COLO668 (cell line): ENCODE measurements at regions not wholly inside any gene's neighbourhood (a gene's known extent, or its start where the extent isn't known, plus 50 kb on each side); places are given as distances from the start of the nearest gene placed in this dataset.
"Not testable (repeated sequence)": the region's sequence is repeated elsewhere in the genome, so short reads cannot be mapped to it uniquely, and the experiment has no call there.

Experiments used
- DNase-seq: peaks from one replicate; lab custom pipeline; 2025; ENCODE audit not compliant: unreplicated experiment; lab: John Stamatoyannopoulos, UW

DNA sequence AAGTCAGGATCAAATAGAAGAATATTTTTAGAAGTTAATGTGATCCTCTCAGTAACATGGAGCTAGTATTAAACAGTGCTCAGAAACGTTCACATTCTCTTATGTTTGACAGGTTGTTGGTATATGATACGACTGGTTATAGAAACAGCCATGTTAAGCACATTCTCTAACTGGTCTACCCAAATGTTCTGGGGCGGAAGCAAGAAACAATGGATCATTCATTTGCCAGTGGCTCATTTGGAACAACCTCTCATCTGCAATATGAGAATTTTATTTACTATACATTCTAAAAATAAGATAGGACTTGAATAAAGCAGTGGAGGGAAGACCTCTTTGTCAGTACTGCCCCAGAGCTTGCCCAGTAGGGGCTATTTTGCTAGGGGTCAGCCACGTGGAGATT is 167.1 kb upstream of the FAM98A start:
- no peak for DNase-seq

DNA sequence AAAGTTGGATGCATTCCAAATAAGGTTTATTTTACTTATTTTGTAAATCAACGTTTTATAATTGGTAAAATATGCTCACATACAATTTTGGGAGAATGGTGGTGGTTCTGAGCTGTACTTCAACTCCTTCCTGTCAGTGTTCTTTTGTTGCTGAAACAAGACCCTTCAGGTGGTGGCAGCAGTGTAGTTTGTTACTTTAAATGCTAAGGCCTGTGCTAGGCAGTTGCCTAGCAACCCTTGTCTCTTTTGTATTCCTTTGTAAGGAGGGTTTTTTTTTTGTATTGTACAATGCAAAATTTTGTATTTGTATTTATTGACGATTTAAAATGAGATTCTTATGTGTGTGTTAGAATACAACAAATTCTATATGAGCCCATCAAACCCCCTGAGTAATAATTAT is 166.0 kb upstream of the FAM98A start:
- DNase-seq, result no peak

DNA sequence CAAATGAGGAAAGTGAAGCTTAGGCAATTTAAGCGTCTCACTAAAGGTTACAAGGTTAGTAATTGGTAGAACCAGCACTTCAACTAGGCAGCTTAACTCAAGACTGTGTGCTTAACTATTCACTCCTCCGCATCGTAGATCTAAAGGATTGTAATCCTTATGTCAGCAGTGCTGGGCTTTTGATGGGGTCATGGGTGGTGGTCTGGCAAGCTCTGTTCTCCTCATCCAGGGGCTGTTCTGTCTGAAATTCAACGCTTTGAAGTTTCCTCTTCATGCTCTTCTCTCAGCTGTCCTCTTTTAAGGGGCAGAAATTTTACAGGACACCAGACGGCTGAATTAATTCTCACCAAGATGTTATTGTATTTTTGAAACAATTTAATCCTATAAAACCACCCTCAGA is 165.5 kb upstream of the FAM98A start:
- DNase-seq, result no peak

DNA sequence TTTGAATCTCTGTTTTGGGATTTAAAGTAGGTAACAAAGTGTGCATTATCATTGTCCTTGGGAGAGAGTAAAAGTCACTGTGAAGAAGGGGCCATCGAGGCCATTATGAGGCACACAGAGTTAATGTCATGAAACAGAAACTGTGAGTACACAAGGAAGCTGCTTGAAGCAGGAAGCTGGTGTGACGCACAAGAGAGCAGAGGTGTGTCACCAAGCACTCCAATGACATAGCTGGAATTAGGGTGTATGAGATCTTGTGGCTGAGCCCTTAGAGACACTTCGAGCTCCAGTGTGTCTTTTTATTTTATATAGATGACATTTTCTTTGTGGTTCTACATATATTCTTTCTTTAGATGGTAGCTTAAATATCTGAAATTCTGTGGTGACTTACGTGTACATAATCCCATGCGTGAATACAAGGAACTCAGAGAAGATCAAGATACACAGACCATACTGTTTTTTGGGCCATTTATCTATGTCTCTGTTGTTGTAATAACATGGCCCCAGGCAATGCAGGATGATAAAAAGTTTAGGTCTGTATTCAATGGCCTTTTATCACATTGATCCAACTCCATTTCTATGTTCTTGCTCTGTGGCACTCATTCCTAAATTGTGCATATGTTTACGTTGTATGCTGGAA is 164.7 kb upstream of the FAM98A start:
- DNase-seq, result no peak

DNA sequence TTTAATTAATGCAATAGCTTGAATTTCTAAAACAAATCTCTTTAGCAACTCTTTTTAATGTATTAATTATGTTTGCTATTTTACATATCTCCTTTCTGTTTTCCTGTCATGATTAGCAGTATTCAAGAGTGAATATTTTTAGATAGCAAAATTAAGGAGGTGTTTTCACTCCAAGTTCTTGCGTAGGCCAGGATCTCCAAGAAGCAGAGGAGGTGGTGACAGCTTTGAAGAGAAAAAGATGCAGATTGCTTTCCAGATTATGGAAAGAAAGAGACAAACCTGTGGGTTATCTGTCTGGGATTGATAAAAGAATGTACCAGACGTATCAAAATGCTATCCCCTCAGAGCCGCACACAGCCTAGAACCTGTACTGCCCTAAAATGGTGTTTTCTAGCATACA is 163.5 kb upstream of the FAM98A start:
- no peak for DNase-seq

DNA sequence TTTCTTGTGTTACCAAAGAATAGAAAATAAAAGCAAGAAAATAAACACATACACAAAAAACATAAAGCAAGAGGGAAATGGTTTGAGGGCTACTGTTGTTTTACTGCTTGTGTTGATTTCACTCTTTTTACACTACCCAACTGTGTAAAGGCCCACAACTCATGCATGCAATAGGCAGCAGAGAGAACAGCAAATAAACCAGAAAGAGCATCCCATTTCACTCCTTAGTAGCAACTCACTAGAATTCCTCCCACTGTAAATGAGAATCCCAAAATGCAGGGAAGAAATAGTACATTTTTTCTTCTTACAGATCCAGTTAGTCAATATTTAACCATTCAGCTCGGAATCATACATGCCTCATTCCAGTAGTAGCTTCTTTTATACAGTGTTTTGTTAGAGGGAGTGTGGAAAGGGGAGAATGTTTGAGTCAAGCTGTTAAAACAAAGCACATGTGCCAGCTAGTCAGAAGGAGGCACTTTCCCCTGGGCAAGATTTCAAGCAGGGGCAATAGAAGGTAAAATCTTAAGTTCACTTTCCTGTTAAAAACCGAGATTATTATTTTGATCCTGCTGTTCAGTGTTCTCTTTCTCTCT is 147.2 kb upstream of the FAM98A start:
- no peak for DNase-seq

DNA sequence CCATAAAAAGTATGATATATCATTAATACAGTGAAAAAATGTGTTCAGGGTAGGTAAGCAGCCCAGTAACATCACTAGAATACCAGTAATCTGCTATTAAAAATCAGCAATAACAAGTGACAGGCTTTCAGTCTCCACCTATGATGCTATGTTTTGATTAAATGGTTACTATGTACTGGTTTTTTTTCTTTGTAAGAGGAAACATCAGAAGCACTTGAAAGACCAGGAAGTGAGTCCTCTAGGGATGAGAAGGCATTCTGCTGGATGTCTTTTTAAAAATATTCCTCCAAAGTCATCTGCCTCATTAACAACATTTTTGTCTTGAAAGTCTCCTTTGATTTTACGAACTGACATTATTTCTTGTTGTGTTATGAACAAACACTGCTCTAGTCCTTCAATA is 136.0 kb upstream of the FAM98A start:
- DNase-seq, result no peak

DNA sequence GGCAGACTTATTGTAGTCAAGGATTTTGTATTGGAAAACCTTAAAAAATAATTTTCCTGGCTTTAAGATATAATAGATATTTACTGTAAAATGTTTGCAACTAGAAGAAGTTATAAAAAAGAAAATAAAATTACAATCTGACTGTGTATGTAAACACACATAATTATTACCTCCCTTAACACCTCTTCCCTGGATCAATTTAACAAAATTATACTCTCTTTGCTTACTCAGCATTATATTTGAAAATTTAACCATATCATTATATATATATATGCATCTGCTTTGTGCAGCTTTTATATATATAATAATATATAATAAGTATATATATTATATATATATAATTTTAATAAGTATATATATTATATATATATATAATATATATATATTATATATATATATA is 131.7 kb upstream of the FAM98A start:
- no peak for DNase-seq

DNA sequence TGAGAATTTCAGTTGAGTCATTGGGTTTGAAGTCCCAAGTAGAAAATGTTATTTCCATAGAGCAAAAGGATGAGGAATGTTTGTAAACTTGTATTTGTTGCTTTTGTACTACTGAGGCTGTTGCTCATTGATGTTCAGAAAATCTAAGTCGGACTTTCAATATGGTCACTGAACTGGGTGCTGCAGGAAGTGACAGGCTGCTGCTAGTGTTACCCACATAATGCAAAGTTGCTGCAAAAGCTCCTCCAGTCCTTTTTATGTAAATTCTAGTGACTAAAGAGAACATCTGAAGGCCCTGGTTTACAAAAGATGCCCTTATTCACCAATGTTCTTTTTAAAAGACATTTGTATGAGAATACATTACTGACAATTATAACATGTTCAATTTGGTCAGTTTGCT is 131.1 kb upstream of the FAM98A start:
- no peak for DNase-seq

DNA sequence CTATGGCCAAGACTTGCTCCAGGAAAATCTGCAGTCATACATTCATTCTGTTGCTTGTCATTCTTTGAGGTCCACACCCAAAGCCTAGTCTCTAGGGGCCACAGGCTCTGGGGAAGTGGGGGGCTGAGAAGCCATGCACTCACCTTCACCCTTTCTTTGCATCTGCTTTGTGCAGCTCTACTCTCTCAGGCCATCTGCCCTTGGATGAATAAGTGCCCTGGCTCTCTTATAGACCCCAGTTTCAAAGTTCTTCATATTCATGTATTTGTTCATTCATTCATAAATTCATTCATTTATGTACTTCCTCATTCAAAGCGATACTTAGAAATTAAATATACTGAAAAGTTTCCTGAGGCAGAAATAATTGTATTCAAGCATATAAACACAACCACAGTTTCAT is 130.3 kb upstream of the FAM98A start:
- DNase-seq, result no peak

DNA sequence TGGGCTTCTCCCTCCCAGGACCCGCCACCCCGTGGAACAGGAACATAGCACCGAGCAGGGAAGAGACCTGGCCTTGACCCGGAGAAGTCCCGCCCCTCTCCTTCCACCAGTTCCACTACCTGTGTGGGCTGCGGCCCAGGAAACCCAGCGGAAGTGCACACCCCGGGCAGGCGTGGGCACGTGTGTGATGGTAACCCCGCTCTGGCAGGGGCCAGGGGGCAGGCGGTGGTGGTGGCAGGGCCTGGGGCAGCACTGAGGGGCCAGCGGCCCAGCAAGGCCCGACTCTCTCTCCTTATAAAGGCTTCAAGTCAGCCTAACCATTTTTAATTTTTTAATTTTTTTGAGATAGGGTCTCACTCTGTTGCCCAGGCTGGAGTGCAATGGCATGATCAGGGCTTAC is 129.0 kb upstream of the FAM98A start:
- no peak for DNase-seq

DNA sequence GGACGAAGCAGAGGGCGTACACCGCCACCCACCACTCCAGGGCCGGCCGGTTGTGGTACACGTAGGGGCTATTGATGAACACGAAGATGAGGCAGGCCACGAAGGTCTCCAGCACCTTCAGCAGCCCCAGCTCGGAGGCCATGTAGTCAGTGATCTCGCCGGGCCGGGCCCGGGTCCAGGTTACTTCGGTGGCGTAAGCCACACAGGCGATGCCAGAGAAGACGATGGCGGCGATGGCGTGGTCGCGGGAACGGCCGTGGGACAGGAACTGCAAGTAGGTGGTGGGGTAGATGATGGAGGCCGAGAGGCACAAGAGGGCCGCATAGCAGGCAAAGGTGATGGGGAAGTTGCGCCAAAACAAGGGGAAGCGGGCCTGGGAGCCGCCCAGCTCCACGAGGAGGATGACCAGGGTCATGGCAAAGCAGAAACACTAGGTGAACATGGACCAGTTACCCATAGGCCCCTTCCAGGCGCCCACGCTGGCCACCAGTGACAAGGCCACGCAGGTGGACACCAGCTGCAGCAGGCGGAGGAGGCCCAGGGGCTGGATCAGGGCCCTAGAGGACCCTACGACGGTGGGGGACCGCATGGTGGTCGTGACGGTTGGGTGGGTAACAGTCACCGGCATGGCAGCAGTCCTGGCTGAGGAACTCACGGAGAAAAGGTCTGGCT is 128.4 kb upstream of the FAM98A start:
- no peak for DNase-seq

DNA sequence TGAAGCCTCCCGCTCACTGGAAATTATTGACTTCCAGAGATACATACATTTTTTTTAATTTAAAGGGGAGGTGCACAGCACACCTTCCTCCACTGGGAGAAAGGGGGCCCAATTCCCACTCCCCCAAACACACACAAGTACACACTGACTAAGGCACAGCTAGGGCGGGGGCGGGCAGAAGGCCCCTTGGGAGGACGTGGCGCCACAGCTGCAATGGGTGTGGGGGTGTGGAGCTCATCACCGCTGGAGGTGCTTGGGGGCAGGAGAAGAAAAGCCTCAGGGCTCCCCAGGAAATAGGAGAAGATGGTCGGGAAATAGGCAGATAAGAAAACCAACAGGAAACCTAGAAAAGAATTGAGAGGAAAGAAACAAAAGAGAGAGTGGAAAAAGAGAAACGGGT is 127.3 kb upstream of the FAM98A start:
- no peak for DNase-seq

DNA sequence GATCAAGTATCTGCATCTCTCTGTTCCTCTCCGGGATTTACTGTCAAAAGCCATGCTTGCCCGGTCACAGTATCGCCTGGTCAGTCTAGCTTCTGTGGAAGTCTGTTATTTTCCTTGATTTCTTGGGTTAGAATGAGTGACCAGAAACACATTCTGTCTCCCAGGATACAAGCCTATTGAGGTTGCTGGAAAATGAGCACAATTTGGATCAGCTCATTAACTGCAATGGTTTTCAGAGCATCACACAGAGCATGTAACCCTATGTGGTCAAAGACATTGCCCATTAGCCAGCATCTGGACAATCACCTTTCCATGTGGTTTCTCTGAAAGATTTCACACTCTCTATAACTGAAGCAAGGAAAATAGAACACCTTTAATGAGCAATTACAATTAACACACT is 124.2 kb upstream of the FAM98A start:
- DNase-seq, result no peak

DNA sequence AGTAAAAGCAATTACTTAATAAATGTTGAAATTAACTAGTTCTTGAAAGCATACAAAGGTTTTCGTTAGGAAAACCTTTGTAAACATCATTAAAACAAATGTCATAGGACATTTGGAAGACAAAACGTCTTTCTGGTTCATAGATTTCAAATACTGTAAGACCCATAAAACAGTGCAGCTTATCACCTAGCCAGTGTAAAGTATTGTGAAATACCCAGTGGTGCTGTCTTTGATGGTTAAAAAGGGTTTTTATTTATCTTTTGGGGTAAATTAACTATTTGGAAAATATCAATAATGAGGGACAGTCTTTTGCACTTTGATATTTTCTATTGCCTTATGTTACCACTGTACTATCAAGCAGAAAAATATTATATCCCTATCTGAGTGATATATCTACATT is 120.0 kb upstream of the FAM98A start:
- no peak for DNase-seq

DNA sequence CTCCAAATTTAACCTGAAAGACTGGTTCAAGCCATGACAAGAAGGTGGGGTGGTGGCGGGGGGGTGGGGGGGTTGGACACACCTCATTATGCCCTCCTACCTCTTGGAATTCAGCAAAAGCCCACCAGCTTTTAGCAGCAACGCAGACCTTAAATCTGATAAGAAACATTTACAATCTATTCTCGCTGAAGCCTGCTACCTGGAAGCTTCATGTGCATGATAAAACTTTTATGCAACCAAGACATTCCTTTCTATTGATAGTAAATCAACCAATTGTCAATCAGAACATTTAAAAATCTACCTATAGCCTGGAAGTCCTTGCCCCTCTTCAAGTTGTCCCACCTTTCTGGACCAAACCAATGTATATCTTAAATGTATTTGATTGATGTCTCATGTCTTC is 113.6 kb upstream of the FAM98A start:
- no peak for DNase-seq

DNA sequence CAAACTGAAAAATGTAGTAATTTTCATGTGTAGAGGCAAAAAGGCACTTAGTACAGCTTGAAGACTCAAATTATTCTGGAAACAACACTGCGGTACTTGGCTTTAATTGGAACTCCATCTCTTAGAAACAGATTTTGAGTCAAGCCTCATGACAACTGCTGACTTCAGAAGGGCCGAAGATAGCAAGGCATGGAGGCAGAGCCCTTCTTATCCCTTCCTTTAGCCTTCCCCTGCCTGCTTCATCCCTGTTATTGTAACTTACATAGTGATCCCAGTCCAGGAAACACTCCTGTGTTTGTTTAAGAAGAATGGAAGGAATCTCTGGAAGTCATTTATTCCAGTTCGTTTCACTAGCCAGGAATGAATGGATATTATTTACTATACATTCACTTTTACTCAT is 110.9 kb upstream of the FAM98A start:
- DNase-seq, result no peak

DNA sequence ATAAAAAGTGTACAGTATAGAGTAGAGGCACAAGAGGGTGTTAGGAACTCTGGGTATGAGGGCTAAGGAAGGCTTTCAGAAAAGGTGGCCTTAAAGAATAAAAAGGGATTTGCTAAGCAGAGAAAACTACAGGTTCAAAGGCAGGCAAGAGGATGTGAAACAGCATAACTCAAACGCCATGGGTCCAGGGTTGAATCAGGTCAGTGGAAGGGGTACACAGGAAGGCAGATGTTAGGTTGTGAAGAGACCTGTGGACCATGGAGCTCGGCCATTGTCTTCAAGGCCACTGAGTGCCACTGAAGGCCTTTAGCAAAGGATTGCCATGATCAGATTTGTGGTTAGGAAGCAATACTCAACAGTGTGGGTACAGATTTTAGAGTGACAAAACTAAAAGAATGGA is 108.2 kb upstream of the FAM98A start:
- DNase-seq, result no peak

DNA sequence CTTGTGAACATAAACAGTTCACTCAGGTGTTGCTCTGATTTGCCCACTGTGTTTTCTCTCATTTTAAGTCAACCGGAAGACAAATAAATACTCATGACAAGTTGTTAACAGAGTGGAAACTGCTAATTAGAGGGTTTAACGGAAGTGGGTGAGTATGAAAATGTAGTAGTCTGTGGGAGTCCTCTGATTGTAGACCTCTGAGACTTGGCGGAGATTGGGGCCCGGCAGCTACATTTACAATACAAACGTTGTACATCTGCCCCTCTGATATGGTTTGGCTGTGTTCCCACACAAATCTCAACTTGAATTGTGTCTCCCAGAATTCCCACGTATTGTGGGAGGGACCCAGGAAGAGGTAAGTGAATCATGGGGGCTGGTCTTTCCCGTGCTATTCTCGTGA is 107.3 kb upstream of the FAM98A start:
- DNase-seq, result no peak

DNA sequence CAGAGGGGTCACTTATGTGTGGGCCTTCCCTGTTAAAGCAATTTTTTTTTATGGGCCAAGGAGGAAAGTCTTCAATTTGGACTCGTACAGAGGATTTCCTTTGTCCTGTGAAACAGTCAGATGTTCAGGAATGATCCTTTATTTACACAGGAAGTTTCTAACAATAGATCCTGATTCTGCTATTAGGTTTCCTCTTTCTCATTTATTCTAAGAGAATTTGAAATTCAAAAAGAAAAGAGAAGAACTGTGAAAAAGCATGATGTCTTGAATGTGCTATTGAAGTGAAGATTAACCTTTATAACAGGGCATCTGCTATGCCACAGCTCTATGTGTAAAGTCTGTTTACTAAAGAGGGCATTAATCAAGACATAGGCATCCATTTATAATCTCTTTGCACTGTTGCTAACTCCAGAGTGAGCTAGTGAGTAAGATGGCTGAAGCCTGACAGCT is 105.3 kb upstream of the FAM98A start:
- no peak for DNase-seq

DNA sequence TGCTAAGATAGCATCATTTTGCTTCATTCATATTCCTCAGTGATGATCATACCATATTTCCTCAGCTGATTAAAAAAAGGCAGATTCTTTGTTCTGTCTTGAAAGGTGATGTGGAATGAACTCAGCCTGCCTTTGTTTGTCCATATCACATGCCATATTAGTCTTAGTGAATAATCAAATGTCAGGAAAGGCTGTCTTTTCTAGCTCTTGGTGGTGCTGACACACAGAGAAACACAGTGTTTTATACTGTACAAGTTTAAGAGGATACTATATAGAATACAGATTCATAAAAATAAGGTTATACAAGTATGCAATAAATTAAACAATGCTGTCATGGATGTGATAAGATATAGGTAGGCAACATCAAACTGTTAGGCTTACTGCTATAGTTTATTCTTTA is 97.1 kb upstream of the FAM98A start:
- DNase-seq, result no peak

DNA sequence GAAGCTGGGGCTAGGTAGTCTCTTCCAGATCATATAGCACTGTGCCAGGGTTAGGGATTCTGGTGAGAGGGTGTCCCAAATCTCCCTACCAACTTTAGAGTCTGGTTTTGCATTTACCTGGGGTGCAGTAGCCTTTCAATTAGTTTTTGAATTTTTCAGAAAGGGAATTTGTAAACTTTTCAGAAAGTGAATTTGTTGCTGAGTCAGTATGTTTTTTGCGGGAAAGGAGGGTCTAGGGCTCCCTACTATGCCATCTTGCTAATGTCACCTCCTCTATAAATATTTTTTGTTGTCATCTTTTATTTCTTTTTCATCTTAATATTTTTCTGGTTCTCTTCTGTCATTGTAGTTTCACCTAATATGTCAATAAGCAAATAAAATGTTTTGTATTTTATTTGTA is 95.8 kb upstream of the FAM98A start:
- DNase-seq, result no peak

DNA sequence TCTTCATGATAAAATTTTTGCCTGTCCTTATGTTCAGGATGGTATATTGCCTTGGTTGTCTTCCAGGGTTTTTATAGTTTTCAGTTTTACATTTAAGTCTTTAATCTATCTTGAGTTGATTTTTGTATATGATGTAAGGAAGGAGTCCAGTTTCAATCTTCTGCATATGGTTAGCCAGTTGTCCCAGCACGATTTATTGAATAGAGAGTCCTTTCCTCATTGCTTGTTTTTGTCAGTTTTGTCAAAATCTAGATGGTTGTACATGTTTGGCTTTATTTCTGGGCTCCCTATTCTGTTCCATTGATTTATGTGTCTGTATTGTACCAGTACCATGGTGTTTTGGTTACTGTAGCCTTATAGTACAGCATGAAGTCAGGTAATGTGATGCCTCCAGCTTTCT is 91.6 kb upstream of the FAM98A start:
- not testable (repeated sequence) for DNase-seq
